Activated CD8-positive, alpha-beta memory T cell treated with anti-CD3 and anti-CD28 coated beads for 48 hours (primary cell): ENCODE measurements at regions not wholly inside any gene's neighbourhood (a gene's known extent, or its start where the extent isn't known, plus 50 kb on each side); places are given as distances from the start of the nearest gene placed in this dataset.
A peak's percentile ranks its signal among the peaks of the same experiment; 100 is the strongest.
"Not testable (repeated sequence)": the region's sequence is repeated elsewhere in the genome, so short reads cannot be mapped to it uniquely, and the experiment has no call there.

ENCODE experiments used
- DNase-seq, 3 experiments: peaks; one replicate each; pipeline ENCODE4 v3.0.0-alpha.2; 2020; ENCODE audit warnings: low read depth in 2 of 3, low spot score in 2 of 3

- no peak for DNase-seq
These were observed 201.2 kb upstream of the G2E3 start for GRCh38 chr14:30357791-30358190.

GRCh38 chr14:30362369-30363218, 196.4 kb upstream of the G2E3 start:
- DNase-seq = no peak

- DNase-seq = not testable (repeated sequence)
These were observed 195.6 kb upstream of the G2E3 start for GRCh38 chr14:30363219-30363880.

- DNase-seq = no peak
These were observed 189.3 kb upstream of the G2E3 start for GRCh38 chr14:30369502-30370180.

DNA sequence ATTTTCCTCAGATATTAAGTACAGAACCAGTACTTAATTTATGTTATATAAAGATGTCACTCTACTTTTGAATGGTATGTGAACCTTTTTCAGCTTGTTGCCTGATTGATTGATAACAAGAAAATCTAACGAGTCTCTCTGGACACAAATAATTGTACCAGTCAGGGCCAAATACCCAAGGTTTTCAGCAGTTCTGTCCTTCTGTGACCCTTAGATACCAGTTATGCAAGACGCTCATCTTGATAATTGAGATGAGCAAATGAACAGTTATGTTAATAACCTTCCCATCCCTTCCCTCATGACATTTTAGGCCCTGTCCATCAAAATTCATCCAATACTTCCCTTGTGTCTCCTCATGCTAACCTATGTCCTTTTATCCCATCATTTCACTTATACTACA, 185.9 kb upstream of the G2E3 start:
- DNase-seq = no peak

DNA sequence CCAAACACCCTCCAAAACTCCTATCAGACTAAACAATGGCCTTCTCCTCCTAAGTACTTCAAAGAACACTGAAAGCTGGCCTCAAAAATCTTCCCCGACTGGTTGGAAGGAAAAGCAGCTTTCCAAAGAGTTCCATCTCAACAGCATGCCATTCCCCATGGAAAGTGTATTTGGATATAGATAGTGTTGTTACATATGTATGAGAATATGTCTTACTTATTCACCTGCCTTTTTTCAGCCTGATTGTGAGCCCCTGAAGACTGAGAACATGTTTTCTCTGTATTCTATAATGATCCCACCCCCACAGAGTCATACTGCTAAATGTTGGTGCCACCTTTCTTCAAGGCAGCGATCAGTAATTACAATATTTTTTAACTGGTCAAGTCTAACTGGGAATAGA, 185.4 kb upstream of the G2E3 start:
- DNase-seq = no peak

DNA sequence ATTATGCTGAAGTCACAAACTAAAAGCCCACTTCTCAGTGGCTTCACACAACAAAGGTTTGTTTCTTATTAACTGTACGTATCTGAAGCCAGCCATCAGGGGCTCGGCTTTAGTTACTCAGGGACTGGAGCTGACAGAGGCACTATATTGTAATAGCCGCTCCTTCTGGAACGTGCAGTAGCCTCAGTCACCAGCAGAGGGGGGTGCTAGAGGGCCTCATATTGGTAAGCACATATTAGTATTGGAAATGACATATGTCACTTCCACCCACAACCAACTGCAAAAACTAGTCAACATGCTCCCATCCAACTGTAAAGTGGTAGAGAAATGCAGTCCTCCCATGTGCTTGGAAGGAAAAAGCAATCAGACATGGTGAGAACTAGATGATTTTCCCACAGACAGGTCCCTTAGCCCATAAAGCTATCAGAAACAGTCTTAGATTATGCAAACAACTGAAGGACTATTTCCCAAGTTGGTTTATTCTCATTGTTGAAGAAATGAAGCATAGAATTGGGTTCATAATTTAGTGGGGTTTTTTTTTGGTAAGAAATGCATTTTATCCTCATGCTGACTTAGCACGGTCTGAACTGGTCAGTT, 183.6 kb upstream of the G2E3 start:
- DNase-seq = peak; percentile 15 to 38 (median 35)

GRCh38 chr14:30381861-30382480, 177.0 kb upstream of the G2E3 start:
- no peak for DNase-seq

- DNase-seq = no peak
These were observed 173.0 kb upstream of the G2E3 start for GRCh38 chr14:30385925-30386324.

- no peak for DNase-seq
These were observed 171.1 kb upstream of the G2E3 start for GRCh38 chr14:30387871-30388270.

DNA sequence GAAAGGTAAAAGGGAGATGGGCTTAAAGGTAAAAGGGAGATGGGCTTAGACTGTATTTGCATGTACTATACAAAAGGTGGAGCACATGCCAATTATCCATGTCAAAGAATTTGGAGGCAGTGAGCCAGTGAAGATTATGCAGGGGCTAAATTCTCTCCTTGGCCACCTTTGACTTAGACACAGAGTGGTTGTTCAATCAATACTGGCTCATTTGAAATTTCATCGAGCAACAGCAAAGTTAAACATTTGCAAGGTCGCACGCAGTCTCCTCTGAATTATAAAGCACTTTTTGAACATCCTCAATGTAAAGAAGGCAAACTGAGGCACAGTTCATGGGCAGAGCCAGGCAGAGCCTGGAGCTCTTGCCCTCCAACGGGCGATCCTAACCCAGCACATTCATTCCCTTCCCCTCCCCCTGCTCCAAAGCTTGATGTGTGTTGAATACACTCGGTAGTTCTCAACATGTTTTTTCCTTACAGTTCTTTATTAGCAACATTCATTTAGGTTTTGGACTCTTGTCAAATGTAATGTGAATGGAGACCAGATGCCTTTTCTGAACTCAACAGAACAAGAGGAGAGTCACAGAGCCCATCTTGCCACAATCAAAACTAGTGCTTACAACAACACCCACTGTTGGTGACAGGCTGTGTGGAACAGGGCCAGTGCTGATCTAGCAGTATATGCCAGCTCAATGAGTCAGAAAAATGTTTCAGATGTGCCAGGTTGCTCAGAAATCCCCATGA, 169.7 kb upstream of the G2E3 start:
- no peak for DNase-seq

GRCh38 chr14:30389877-30390385, 169.0 kb upstream of the G2E3 start:
- DNase-seq = no peak

GRCh38 chr14:30395065-30395464, 163.9 kb upstream of the G2E3 start:
- no peak for DNase-seq

DNA sequence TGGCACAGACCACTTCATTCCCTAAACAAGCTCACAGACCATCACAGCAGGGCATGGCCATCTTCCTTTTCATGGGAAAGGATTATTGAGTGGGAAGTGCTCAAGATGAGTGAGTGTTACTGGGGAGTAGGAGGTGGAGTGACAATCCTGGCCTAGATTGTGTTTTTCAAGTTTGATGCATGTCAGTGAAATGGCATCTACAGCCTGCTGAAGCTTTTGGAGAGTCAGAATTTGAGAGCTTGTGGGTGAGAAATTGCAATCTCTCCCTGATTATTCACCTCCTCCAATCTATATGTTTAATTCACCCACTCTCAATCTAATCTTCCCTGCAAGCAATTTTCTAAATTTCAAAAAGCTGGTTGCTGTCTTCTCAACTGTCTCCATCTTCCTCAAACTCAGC, 156.1 kb upstream of the G2E3 start:
- no peak for DNase-seq

DNA sequence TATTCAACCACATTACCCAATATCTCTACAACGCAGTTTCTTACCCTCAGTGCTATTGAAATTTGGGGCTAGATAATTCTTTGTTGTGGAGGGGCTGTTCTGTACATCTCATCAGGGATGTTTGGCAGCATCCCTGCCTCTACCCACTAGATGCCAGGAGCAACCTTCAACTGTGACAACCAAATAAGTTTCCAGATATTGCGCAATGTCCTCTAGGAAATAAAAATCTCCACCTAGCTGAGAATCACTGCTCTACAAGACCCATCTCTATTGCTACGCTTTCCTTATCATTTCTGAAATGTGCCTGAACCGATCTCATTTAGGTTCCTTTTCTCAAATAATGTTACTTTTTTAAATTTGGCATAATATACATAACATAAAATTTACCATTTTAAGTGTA, 155.2 kb upstream of the G2E3 start:
- DNase-seq = no peak

GRCh38 chr14:30409508-30410015, 149.4 kb upstream of the G2E3 start:
- not testable (repeated sequence) for DNase-seq

DNA sequence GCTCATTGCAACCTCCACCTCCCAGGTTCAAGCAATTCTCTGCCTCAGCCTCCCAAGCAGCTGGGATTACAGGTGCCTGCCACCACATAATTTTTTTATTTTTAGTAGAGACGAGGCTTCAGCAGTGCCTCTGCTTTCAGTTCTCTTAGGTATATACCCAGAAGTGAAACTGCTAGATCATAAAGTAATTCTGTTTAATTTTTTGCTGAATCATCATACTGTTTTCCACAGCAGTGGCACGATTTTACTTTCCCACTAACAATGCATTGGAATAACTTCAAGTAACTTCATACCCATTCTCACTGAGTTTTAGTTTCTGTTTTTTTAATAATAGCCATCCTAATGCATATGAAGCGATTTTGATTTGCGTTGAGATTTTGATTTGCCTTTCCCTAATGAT, 148.0 kb upstream of the G2E3 start:
- DNase-seq = no peak

GRCh38 chr14:30413184-30413583, 145.8 kb upstream of the G2E3 start:
- DNase-seq = not testable (repeated sequence)

DNA sequence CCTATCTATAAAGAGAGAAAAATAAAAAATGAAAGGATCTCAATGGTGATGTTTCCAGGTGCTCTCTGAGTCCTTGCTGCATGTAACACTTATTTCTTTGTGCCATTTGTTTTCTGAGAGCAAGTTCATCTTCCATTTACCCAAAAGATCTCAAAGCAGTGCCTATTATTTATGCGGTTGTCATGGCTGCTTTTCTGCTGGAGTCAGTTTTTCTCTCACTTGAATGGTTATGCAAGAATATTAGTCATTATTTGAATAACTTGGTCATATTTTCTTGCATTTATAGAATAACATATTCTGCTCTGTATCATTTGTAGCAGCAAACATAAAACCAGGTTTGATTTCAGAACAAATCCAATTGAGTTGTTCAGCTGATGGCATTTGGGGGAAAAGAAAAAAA, 141.8 kb upstream of the G2E3 start:
- no peak for DNase-seq

DNA sequence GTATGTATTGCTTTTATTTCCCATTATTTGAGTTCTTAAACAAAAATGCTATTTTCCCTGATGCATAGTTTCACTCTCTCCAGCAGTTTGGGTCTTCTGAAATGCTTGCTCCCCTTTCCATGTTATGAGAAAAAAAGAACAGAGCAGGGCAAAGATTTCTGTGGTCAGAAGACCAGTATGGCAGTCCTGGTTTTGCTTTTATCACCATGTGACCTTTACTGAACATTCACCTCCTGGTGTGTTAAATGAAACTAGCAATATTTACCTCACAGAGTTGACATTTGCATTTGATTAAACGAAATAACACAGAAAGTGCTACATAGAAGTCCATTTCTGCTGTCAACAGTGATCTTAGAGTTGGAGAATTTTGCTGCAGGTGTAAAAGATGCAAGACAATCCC, 141.0 kb upstream of the G2E3 start:
- no peak for DNase-seq
